Activated CD8-positive, alpha-beta T cell treated with anti-CD3 and anti-CD28 coated beads for 36 hours (primary cell): ENCODE measurements at regions not wholly inside any gene's neighbourhood (a gene's known extent, or its start where the extent isn't known, plus 50 kb on each side); places are given as distances from the start of the nearest gene placed in this dataset.

ENCODE experiments used
- ATAC-seq: fragments of 200-7000 bp; cut with Tn5 transposase; one replicate; pipeline ENCODE4 v1.10.0; 2021; ENCODE audit warnings: mild to moderate bottlenecking, moderate library complexity
- CTCF ChIA-PET: fragments of 350-600 bp; sonication (Branson Sonifier 250); formaldehyde crosslinking; loops from one replicate; lab custom pipeline; 2021; ENCODE audit warnings: antibody characterized with exemption; lab: Charles Lee
- POLR2A ChIA-PET: fragments of 350-600 bp; sonication (Branson Sonifier 250); formaldehyde crosslinking; loops from one replicate; lab custom pipeline; 2021; ENCODE audit warnings: antibody characterized with exemption; lab: Charles Lee
- DNase-seq: peaks from one replicate; pipeline ENCODE4 v3.0.0-alpha.2; 2020
- H3K27ac Mint-ChIP-seq: one replicate; pipeline ENCODE4 v1.8.0; 2021; ENCODE audit warnings: mild to moderate bottlenecking, mixed read lengths
- H3K27me3 Mint-ChIP-seq: one replicate; pipeline ENCODE4 v1.8.0; 2021; ENCODE audit warnings: mixed read lengths
- H3K36me3 Mint-ChIP-seq: one replicate; pipeline ENCODE4 v1.8.0; 2021; ENCODE audit warnings: low read depth, mixed read lengths
- H3K4me1 Mint-ChIP-seq: one replicate; pipeline ENCODE4 v1.8.0; 2021; ENCODE audit warnings: low read depth, mixed read lengths
- H3K4me3 Mint-ChIP-seq: one replicate; pipeline ENCODE4 v1.8.0; 2021; ENCODE audit warnings: mild to moderate bottlenecking, moderate library complexity, mixed read lengths
- H3K9me3 Mint-ChIP-seq: one replicate; pipeline ENCODE4 v1.8.0; 2021; ENCODE audit warnings: mixed read lengths
- CTCF ChIP-seq: fragments of 200-600 bp; IDR thresholded peaks from one replicate; pipeline ENCODE4 v1.8.0; 2022; ENCODE audit warnings: antibody characterized with exemption, mild to moderate bottlenecking
- intact Hi-C: fragments of 100-400 bp; cut with micrococcal nuclease; formaldehyde crosslinking; loops from one replicate; pipeline ENCODE4 v1.10.0; 2022

GRCh38 chr16:65884018-65884417, 482.5 kb upstream of the CDH5 start:
- ChIA-PET CTCF (no interaction called here), POLR2A (no interaction called here)
- no peak for DNase-seq
- no peak for TF ChIP-seq CTCF
- no peak for ATAC-seq
- H3K27ac Mint-ChIP-seq, result no peak overlapping the region
- no peaks in the 10 kb centered on the region for H3K9me3 Mint-ChIP-seq
- H3K27me3 Mint-ChIP-seq, result no peaks in the 10 kb centered on the region
- no peaks in the 10 kb centered on the region for H3K36me3 Mint-ChIP-seq
- no peak overlapping the region for H3K4me3 Mint-ChIP-seq
- intact Hi-C loops, result no loop called here
- H3K4me1 Mint-ChIP-seq, result no peaks in the 10 kb centered on the region

- TF ChIP-seq CTCF, result no peak
Measured at GRCh38 chr16:65878347-65878746, 488.1 kb upstream of the CDH5 start.

GRCh38 chr16:65876624-65877023, 489.9 kb upstream of the CDH5 start:
- CTCF ChIA-PET, result no interaction called here
- intact Hi-C loops, result no loop called here
- Mint-ChIP-seq H3K4me3 (no peak overlapping the region), H3K9me3 (no peaks in the 10 kb centered on the region), H3K27ac (no peak overlapping the region), H3K27me3 (no peaks in the 10 kb centered on the region), H3K36me3 (no peaks in the 10 kb centered on the region), H3K4me1 (no peaks in the 10 kb centered on the region)
- no peak for TF ChIP-seq CTCF
- DNase-seq (no peak), ATAC-seq (no peak)
- POLR2A ChIA-PET, result interaction anchor here (0.6 kb wide), 1 partner anchor 44 kb away, joined by 3 read pairs; no protein-coding TSS in a partner anchor

More at GRCh38 chr16:65878347-65878746, 488.1 kb upstream of the CDH5 start:
- ATAC-seq (no peak), DNase-seq (no peak)
- no peaks in the 10 kb centered on the region for H3K4me1 Mint-ChIP-seq
- ChIA-PET POLR2A (no interaction called here), CTCF (no interaction called here)
- intact Hi-C loops, result no loop called here
- H3K27ac Mint-ChIP-seq, result no peak overlapping the region
- H3K27me3 Mint-ChIP-seq, result no peaks in the 10 kb centered on the region
- no peaks in the 10 kb centered on the region for H3K9me3 Mint-ChIP-seq
- no peak overlapping the region for H3K4me3 Mint-ChIP-seq
- H3K36me3 Mint-ChIP-seq, result no peaks in the 10 kb centered on the region

GRCh38 chr16:65876056-65876408, 490.5 kb upstream of the CDH5 start:
- CTCF ChIA-PET, result no interaction called here
- no peak for ATAC-seq
- Mint-ChIP-seq H3K4me3 (no peak overlapping the region), H3K9me3 (no peaks in the 10 kb centered on the region), H3K27ac (no peak overlapping the region), H3K27me3 (no peaks in the 10 kb centered on the region), H3K4me1 (no peaks in the 10 kb centered on the region), H3K36me3 (no peaks in the 10 kb centered on the region)
- intact Hi-C loops, result no loop called here
- POLR2A ChIA-PET, result interaction anchor here (0.6 kb wide), 1 partner anchor 44 kb away, joined by 3 read pairs; no protein-coding TSS in a partner anchor
- TF ChIP-seq CTCF, result no peak
- DNase-seq, result no peak

- Mint-ChIP-seq H3K4me3 (no peak overlapping the region), H3K36me3 (no peaks in the 10 kb centered on the region), H3K27ac (no peak overlapping the region), H3K9me3 (no peaks in the 10 kb centered on the region), H3K27me3 (no peaks in the 10 kb centered on the region), H3K4me1 (no peaks in the 10 kb centered on the region)
- no peak for DNase-seq
- intact Hi-C loops, result no loop called here
- ATAC-seq, result no peak
- ChIA-PET CTCF (no interaction called here), POLR2A (no interaction called here)
- no peak for TF ChIP-seq CTCF
Measured at GRCh38 chr16:65875381-65876055, 491.0 kb upstream of the CDH5 start.
